Activated CD4-positive, alpha-beta T cell treated with anti-CD3 and anti-CD28 coated beads, Interleukin-2, Interleukin-6, amounts not matched to agents 100 ng/mL and 50 ng/mL, durations not matched to agents 16 hours and 8 hours (primary cell): ENCODE measurements at regions not wholly inside any gene's neighbourhood (a gene's known extent, or its start where the extent isn't known, plus 50 kb on each side); places are given as distances from the start of the nearest gene placed in this dataset.

ENCODE experiments used
- DNase-seq: peaks from one replicate; pipeline ENCODE4 v3.0.0-alpha.2; 2020

DNA sequence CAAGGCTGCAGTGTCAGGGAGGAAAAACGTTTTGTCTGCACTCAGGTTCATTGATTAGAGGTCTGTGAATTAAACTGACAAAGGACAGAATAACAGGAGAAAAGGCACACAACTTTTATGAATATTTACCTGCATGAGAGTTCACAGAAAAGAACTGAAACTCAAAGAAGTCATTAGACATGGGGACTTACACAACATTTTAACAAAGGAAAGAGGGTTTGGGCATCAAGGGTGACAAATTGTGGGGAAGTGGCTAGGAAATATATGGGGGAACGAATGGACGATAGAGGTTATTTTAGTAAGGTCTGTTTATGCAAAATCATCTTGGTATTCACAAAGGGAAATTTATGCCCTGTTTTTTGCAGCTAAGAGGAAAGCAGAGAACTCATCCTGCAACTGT is 65.6 kb upstream of the C15orf39 start:
- no peak for DNase-seq

DNA sequence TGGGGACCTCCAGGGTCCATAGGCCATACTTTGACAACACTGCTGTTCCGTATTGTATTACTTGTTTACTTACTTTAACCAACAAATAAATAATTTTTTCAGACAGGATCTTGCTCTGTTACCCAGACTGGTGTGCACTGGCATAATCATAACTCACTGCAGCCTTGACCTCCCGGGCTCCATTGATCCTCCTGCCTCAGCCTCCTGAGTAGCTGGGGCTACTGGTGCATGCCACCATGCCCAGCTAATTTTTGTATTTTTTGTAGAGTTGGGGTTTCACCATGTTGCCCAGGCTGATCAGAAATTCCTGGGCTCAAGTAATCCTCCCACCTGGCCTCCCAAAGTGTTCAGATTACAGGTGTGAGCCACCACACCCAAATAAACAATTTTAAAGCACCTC is 64.9 kb upstream of the C15orf39 start:
- no peak for DNase-seq

DNA sequence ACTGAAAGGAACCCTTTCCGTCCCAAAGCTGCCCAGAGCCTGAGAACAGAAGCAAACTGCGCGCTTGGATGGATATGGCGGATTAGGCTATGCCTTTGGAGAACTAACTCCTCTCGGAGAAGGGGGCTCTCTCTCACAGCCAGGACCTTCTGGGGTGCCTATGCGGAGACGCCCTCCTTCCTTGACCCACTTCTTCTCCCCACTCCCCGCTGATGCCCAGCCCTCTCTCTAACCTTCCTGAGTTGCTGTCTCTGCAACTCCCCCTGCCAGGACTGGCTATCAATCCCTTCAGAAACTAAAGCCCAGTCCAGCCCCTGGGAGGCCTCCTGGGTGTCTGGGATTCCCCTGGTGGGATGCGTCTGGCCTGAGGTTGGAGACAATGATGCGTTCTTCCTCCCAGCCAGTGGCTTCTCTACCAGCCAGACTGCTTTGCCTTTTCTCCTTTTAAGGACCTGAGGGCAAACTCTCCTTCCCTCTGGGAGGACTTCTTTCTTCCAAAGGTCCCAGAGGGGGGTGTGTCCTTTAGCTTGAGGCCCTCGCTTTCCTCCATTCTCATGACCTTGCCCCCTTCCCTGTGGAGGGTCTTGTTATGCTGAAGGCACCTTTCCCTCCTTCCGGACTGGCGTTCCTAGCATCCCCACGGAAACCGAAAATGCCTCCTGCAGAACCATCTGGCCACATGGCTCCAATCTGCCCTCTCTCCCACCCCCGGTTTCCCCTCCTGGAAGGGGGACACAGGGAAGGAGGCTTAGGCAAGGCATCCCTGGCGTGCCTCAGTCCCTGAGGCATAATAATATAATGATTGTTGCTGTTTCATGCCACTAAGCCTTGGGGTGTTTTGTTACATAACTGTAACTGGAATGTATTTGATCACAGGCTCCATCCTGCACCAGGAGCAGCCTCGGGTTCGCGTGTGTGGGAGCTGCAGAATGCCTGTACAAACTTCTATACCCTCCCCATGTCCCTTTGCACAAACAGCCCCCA is 63.4 kb upstream of the C15orf39 start:
- DNase-seq: no peak

DNA sequence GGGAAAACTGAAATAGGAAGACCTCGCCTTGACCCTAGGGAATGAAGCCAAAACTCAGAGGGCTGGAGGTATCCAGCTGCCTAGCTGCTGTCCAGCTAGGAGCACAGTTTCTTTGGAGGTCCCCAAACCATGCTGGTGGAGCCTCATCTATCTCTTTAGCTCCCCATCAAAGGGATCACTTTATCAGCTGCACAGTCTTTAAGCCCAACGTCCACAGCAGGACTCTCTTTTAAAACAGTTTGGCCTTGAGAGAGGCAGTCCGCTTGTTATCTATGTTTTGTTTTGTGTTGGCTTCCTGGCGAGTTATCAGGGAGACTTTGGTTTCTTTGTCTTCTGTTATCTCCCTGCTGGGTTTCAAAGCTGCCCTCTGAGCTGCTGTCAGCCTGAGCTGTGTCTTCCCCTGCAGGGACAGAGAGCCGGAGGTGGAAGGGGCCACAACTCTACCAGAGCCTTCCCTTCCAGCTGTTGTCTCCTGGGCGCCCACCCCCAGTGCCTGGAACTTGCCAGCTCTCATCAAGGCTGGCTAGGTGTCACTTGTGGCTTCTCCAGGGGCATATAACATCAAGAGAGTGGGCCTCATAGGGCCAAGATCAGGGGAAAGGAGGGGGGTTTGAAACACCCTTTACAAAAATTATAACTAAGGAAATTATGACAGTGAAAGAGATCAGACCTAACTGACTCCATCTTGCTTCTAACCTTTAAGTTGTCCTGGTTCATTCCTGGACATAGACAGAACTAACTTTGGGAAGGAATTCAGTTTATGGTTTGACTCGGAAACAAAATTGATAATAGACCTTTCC is 61.4 kb upstream of the C15orf39 start:
- DNase-seq: no peak

DNA sequence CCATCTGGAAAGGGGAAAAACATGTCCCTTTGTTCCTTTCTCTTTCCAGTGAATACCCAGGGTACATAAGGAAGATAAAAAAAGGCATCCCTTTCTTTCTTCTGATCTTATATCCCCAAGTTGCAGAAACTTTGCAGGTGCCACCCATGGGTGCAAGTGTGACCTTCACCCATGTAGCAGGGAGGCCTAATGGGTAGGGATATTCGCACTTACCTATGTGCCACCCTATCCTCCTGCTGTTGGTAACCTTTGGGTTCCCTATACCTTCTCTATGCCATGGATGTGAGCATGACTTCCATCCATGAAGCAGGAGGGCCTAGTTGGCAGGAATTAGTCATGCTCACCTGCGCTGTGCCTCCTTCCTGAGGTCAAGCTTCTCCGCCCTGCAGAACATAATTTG is 59.2 kb upstream of the C15orf39 start:
- DNase-seq: no peak

DNA sequence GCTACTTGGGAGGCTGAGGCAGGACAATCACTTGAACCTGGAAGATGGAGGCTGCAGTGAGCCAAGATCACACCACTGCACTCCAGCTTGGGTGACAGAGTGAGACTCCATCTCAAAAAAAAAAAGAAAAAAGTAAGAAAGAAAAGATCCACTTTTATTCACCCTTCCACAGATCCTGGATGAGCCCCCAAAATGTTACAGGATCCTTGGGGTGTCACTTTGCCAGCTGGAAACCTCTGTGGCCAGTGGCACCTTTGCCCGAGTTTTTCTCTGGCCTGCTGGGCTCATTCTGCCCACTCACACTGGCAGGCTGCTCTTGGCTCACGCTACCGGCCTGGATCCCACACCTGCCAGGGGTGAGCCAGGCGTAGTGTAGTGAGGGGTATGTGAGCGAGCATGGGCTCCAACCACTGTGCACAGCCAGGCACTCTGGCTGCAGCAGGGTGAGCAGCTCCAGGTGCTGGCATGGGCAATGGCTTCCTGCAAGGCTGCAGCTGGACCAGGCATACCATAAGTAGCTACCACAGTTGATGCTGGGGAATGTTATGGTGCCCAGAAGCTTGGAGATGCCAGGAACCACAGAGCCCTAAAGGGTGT is 57.8 kb upstream of the C15orf39 start:
- DNase-seq: no peak

DNA sequence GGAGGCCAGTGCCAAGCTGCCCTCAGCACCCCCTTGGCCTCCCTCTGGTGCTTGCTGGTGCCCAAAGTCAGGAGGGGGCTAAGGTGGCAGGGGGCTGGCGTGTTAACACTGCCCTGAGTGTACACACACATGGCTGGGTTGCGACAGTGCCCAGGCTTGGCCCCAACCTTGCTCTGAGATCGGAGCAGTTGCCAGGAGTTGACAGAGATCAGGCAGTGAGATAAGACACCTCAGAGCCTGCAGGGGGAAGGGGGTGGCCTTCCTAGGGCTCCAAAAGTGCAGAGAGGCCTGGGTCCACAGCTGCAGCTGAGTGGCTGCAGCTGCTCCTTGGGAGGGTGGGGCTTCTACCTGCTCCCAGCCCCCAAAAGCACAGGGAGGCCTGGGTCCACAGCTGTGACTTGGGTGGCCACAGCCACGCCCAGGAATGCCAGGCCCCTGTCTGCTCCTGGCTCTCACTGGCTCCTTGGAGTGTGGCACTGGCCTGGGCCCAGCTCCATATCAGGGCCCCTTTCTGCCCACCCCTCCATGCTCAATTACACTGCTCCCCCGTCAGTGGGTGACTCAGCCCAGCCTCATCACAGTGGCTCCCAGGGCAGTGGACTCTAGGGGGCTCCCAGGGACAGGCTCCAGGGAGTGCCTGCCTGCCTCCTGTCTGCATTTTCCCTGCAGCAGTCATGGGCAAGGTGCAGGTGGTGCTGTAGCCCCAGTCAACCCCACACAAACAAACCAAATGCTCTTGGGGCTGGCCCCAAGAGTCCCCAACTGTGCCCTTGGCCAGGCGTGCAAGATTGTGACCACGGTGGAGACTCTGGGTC is 56.4 kb upstream of the C15orf39 start:
- DNase-seq: no peak

DNA sequence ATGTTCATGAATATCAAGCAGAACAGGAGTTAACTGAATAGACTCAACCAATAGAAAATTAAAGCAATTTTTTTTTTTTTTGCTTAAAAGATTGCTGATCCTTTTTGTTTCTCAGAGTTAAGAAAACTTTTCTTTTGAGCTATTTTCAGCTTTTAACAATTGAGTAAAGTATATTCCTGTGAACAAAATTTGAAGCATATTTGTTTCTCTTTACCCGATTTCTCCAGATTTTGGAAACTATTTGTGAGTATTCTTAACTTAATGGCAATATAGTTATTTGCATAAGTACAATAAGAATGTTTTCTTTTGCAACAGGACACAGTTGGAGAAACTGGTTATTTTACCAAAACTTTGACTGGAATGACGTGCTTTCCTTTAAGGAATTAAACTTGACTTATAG is 53.4 kb upstream of the C15orf39 start:
- DNase-seq: no peak

DNA sequence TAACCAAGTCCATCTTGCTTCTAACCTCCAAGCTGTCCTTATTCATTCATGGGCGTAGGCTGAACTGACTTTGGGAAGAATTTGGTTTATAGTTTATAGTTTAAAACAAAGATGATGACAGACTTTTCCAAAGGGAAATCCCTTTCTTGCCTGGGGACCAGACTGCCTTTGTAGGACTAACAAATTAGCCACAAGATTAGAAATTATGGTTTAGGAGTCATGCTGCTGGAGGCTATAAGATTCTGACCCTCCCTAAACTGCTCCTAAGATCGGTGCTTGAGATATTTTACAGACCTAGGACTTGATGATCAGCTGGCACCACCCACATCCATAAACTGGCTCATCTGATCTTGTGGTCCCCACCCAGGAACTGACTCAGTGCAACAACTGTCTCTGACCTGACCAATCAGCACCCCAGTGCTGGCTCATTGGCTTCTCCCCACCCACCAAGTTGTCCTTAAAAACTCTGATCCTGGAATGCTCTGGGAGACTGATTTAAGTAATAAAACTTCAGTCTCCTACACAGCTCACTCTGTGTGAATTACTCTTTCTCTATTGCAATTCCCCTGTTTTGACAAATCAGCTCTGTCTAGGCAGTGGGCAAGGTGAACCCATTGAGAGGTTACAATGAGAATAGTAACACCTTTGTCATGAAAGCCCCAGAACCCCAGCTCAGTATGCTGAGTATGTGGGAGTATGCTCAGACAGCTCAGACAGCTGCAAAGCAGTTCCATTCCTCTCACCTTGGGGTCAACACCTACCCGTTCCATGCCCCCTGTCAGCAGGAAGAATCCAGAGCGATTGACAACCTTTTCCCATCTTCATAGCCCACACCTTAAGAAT is 51.6 kb upstream of the C15orf39 start:
- no peak for DNase-seq

DNA sequence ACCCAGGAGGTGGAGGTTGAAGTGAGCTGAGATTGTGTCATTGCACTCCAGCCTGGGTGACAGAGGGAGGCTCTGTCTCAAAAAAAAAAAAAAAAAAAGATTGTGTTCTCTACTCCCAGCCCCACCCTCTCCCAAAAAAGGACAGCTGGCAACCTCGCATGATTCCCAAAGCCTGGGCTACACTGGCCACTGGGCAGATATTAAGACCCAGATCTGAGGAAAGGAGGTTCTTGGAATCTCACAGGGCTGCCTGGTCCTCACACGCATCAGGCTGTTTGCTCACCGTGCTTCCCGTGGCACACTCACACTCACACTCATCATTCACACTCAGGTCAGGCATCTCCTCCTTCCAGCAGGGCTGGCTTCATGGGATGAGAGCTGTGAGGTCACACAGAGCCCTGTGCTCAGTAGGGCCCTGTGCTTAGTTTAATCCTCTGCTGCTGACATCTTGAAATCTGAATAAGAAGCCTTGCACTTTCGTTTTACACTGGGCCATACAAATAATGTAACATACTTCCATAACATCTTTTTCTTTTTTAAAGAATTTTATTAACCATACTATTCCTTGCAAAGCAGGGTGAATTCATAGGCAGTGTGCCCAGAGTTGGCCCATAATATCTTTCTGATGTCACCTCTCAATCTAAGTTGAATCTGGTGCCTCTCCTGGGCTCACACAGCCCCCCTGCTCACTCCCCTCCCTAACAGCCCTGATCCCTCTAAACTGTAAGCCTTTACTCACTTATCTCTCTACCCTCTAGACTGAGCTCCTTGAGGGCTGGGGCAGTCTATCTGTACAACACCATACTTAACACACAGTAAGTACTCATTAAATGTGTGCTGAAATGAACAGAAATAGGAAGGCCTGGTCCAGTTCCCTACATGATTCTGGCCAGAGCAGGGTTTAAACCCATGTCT is 50.2 kb upstream of the C15orf39 start:
- no peak for DNase-seq
